ENCODE measurements at regions not wholly inside any gene's neighbourhood (a gene's known extent, or its start where the extent isn't known, plus 50 kb on each side); places are given as distances from the start of the nearest gene placed in this dataset.

- DNase-seq (ENCODE audit: low spot score): no peak
Observed at GRCh38 chr4:38601244-38601915, 62.6 kb upstream of the KLF3 start.

DNA sequence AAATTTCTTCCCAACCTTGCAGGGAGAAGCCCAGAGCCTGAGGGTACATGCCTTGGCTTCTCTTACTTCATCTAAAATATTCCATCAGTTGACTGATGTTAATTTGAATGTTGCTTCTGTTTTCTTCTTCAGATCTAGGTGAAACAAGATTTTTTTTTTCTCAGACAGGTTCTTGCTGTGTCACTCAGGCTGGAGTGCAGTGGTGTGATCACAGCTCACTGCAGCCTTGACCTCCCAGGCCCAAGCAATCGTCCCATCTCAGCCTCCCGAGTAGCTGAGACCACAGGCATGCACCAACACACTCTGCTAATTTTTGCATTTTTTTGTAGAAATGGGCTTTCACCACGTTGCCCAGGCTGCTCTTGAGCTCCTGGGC lies 62.1 kb upstream of the KLF3 start:
- DNase-seq (ENCODE audit: low spot score): no peak

GRCh38 chr4:38603652-38604051 lies 60.3 kb upstream of the KLF3 start:
- DNase-seq (ENCODE audit: low spot score): no peak

- peak; percentile 26 for DNase-seq (ENCODE audit: low spot score)
Observed at GRCh38 chr4:38605181-38605752, 58.7 kb upstream of the KLF3 start.

- no peak for DNase-seq (ENCODE audit: low spot score)
Observed at GRCh38 chr4:38605753-38606586, 58.0 kb upstream of the KLF3 start.

GRCh38 chr4:38606587-38606905 lies 57.5 kb upstream of the KLF3 start:
- DNase-seq (ENCODE audit: low spot score): peak; percentile 65

DNA sequence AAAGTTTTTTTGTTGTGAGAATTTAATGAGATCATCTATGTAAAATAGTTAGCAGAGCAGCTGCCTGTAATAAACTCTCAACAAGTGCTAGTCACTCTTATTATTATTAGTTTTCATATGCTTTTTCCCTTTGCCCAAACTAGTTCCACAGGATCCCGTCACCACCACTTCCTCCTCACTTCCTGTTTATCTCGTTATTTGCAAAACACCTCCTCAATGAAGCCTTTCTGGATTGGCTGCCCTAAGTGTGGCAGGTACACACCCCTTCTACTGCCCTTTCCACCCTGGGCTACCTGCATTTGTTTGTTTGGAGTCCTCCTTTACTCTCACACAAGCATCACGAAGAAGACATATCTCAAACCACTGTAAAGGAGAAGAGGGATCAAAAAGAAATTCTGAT lies 54.4 kb upstream of the KLF3 start:
- DNase-seq (ENCODE audit: low spot score): no peak

DNA sequence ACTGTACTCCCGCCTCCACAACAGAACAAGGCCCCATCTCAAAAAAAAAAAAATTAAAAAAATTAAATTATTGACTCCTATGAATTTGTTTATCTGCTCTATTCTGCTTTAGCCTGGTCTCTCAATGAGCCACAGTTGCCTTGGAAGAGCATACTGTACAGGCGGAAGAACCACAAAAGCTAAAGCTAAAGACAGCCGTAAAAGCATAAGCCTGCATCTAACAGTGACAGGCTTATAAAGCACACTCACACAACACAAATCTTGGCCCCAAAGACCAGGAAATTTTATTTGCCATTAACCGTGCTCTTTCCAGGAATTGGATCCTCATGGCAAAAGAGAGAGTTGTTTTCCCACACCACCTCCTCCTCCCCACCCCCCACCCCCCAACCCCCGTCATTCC lies 53.5 kb upstream of the KLF3 start:
- no peak for DNase-seq (ENCODE audit: low spot score)

DNA sequence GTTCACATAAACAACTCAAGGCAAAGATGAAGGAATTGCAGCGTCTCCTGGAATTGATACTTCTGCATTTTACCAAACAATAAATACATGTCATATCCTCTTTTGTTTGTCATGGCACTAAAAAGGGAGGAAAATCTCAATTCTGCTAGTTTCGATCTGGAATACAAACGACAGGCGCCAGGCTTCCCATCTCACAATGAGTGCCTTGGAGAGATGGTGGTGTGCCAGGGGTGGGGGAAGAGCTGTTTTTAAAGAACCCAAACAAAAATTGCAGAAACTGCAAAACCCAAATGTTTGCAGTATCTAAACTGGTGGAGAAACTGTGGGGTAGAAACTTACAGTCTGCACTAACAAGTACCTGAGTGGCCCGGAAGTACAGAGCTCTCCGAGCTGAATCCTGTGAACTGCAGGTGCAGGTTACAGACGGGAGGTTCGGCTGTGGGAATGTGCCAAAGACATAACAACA lies 53.0 kb upstream of the KLF3 start:
- no peak for DNase-seq (ENCODE audit: low spot score)

GRCh38 chr4:38611676-38612075 lies 52.3 kb upstream of the KLF3 start:
- DNase-seq (ENCODE audit: low spot score): no peak

GRCh38 chr4:38612646-38613414 lies 51.2 kb upstream of the KLF3 start:
- peak; percentile 33 for DNase-seq (ENCODE audit: low spot score)

All from hematopoietic multipotent progenitor cell treated with erythropoietin and hydrocortisone succinate and interleukin-3 and kit ligand, for 15 days (in vitro differentiated cells).